AG04449 (cell line): ENCODE measurements at regions not wholly inside any gene's neighbourhood (a gene's known extent, or its start where the extent isn't known, plus 50 kb on each side); places are given as distances from the start of the nearest gene placed in this dataset.

ENCODE experiments used
- CTCF ChIA-PET: fragments of 350-600 bp; formaldehyde crosslinking; extraction: SDS; loops from one replicate; lab custom pipeline; 2021; ENCODE audit warnings: antibody characterized with exemption; lab: Yijun Ruan, JAX
- POLR2A ChIA-PET: fragments of 400-600, 350-600 bp; formaldehyde crosslinking; extraction: SDS; loops from one replicate; lab custom pipeline; 2020; ENCODE audit warnings: antibody characterized with exemption, inconsistent platforms; lab: Yijun Ruan, JAX
- DNase-seq: peaks from one replicate; pipeline ENCODE4 v3.0.0-alpha.2; 2010; ENCODE audit warnings: low read depth, low spot score
- H3K4me3 ChIP-seq: 2 replicates; pipeline ENCODE4 v1.5.1; 2011; ENCODE audit warnings: low read depth, mild to moderate bottlenecking, control low read depth, low read length
- CTCF ChIP-seq: IDR thresholded peaks from one replicate; pipeline ENCODE4 v1.5.1; 2011; ENCODE audit warnings: mild to moderate bottlenecking, moderate library complexity, low read length, control low read depth, inconsistent platforms; ENCODE audit not compliant: insufficient read depth; ENCODE audit errors: missing control alignments

- ChIA-PET POLR2A (no interaction called here), CTCF (no interaction called here)
- TF ChIP-seq CTCF = no peak
- peak; percentile 12 for DNase-seq
- no peak overlapping the region for H3K4me3 ChIP-seq
Measured at GRCh38 chr6:14925699-14926026, 320.2 kb upstream of the JARID2 start.

DNA sequence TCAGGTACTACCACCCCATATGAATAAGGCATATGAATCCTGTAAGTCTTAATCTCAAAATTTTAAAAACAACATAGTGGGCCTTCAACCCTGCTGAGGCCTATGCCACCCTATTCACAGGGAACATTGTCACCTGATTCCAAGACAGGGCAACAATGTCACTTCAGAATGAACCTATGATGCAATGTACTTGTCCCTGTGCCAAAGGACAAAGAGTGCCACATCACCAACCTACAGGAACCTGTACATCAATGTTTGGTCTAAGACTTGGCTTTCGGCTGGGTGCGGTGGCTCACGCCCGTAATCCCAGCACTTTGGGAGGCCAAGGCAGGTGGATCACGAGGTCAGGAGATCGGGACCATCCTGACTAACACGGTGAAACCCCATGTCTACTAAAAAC is 318.5 kb upstream of the JARID2 start:
- DNase-seq = no peak
- POLR2A ChIA-PET = no interaction called here
- no peak for TF ChIP-seq CTCF
- no peak overlapping the region for H3K4me3 ChIP-seq
- CTCF ChIA-PET = interaction anchor here (0.7 kb wide), 1 partner anchor 261 kb away, joined by 3 read pairs; no protein-coding TSS in a partner anchor

DNA sequence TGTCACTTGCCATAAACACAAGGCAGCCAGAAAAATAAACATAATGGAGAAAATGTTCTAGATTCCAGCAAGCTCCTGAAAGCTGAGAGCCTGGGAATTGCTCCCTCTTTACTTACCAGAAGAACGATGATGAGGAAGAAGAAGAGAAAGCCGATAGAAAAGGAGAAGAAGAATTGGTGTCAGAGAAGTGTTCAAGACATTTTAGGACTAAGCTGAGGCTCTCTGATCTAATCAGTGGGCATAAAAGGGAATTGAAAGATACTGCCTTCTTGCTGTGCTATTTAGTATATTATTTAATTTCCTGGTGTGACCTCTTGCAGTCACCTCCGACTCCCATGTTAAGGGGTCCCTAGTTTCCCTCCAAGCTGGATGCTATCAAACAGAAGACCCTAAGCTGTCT is 316.6 kb upstream of the JARID2 start:
- ChIA-PET POLR2A (no interaction called here), CTCF (no interaction called here)
- no peak for DNase-seq
- TF ChIP-seq CTCF = no peak
- no peak overlapping the region for H3K4me3 ChIP-seq

DNA sequence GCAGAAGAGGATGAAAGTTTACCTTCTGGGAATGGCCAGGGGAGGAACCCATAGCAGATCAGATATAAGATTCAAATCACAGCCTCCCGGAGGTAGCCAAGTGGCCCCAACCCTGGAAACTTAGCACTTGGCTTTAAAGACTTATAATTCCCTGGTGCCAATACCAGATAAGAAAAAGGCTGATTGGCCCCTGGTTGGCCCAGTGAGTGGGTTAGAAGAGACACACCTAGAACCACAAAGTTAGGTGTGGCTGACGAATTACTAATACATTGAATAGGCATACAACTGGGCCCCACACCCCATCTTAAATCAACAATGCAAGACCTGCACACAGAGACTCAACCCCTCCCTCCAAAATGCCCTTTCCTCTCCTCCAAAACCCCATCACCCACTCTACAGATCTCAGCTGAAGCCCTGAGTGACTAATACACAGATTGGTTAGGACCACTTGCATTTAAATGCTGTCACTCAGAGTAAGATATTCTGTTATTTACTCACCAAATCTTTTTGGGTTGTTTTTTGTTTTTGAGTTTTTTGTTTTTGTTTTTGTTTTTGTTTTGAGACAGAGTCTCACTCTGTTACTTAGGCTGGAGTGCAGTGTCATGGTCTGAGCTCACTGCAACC is 315.4 kb upstream of the JARID2 start:
- no peak overlapping the region for H3K4me3 ChIP-seq
- ChIA-PET CTCF (no interaction called here), POLR2A (no interaction called here)
- DNase-seq = no peak
- TF ChIP-seq CTCF = no peak

- TF ChIP-seq CTCF = no peak
- CTCF ChIA-PET = no interaction called here
- no peak for DNase-seq
- H3K4me3 ChIP-seq = no peak overlapping the region
- POLR2A ChIA-PET = no interaction called here
Measured at GRCh38 chr6:14932485-14933182, 313.2 kb upstream of the JARID2 start.

GRCh38 chr6:14933183-14933544 is 312.7 kb upstream of the JARID2 start:
- ChIA-PET POLR2A (no interaction called here), CTCF (no interaction called here)
- no peak overlapping the region for H3K4me3 ChIP-seq
- no peak for DNase-seq
- TF ChIP-seq CTCF = no peak
